ENCODE measurements at regions not wholly inside any gene's neighbourhood (a gene's known extent, or its start where the extent isn't known, plus 50 kb on each side); places are given as distances from the start of the nearest gene placed in this dataset.

- TF ChIP-seq CTCF (conservative IDR thresholded peaks at IDR 0.05; ENCODE audit: low read length) (peak; percentile 93), EZH2phosphoT487 (IDR thresholded peaks at IDR 0.05; ENCODE audit: borderline replicate concordance, low read depth, low read length) (no peak)
Observed at GRCh38 chr4:183840311-183840710, 64.8 kb upstream of the STOX2 start.
